22Rv1 (cell line): ENCODE measurements at regions not wholly inside any gene's neighbourhood (a gene's known extent, or its start where the extent isn't known, plus 50 kb on each side); places are given as distances from the start of the nearest gene placed in this dataset.
A peak's percentile ranks its signal among the peaks of the same experiment; 100 is the strongest.

ENCODE experiments used
- H3K27ac ChIP-seq: fragments of 450-650 bp; 2 replicates; pipeline ENCODE4 v1.5.1; 2017
- CTCF ChIP-seq: fragments of 450-650 bp; IDR thresholded peaks from 2 replicates; pipeline ENCODE4 v1.5.1; 2017; ENCODE audit warnings: mild to moderate bottlenecking
- ZFX ChIP-seq: fragments of 450-650 bp; IDR thresholded peaks from 2 replicates; pipeline ENCODE4 v1.6.1; 2017; ENCODE audit warnings: antibody characterized with exemption, borderline replicate concordance

- no peak for TF ChIP-seq CTCF
- TF ChIP-seq ZFX, result no peak
- no peak overlapping the region for H3K27ac ChIP-seq
These were observed 506.8 kb upstream of the ATXN8OS start for GRCh38 chr13:69600811-69601210.

GRCh38 chr13:69597088-69597487, 510.5 kb upstream of the ATXN8OS start:
- no peak for TF ChIP-seq CTCF
- no peak for TF ChIP-seq ZFX
- H3K27ac ChIP-seq, result no peak overlapping the region

- TF ChIP-seq ZFX (no peak), CTCF (no peak)
- no peak overlapping the region for H3K27ac ChIP-seq
These were observed 512.4 kb upstream of the ATXN8OS start for GRCh38 chr13:69595181-69595580.

- no peak for TF ChIP-seq CTCF
- TF ChIP-seq ZFX, result no peak
- H3K27ac ChIP-seq, result no peak overlapping the region
These were observed 516.2 kb upstream of the ATXN8OS start for GRCh38 chr13:69591437-69591836.

GRCh38 chr13:69589531-69590235, 517.9 kb upstream of the ATXN8OS start:
- no peak overlapping the region for H3K27ac ChIP-seq
- TF ChIP-seq CTCF (no peak), ZFX (no peak)

GRCh38 chr13:69585656-69586055, 522.0 kb upstream of the ATXN8OS start:
- TF ChIP-seq CTCF (peak; percentile 54), ZFX (no peak)
- no peak overlapping the region for H3K27ac ChIP-seq

- TF ChIP-seq ZFX (no peak), CTCF (no peak)
- no peak overlapping the region for H3K27ac ChIP-seq
These were observed 527.4 kb upstream of the ATXN8OS start for GRCh38 chr13:69580255-69580654.
